ENCODE measurements at regions not wholly inside any gene's neighbourhood (a gene's known extent, or its start where the extent isn't known, plus 50 kb on each side); places are given as distances from the start of the nearest gene placed in this dataset.

- no peak overlapping the region for H3K27ac ChIP-seq
- TF ChIP-seq CTCF (IDR thresholded peaks at IDR 0.05) (0 out of 2 replicates have a peak, but pooled peaks have one; percentile 11), ZFX (IDR thresholded peaks at IDR 0.05; ENCODE audit: borderline replicate concordance) (no peak)
These were observed 70.2 kb downstream of the TENT5A start for GRCh38 chr6:81682235-81682795.

DNA sequence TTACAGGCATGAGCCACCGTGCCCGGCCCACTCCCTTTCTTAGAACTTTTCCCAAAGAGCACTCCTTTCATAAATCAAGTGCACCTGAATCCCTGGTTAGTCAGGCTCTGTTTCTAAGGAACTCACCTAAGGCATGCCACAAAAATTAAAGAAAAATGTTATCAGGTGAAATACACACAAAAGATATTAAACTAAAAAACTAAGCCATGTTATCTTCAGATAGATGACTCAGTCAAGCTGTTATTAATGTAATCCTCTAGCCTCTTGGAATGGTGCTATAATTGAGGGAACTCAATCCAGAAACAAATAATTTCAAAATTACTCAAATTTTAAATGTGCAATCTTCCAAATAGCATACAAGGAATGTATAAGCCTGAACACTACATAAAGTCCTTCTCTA lies 83.0 kb downstream of the TENT5A start:
- TF ChIP-seq ZFX (IDR thresholded peaks at IDR 0.05; ENCODE audit: borderline replicate concordance) (no peak), CTCF (IDR thresholded peaks at IDR 0.05) (no peak)
- no peak overlapping the region for H3K27ac ChIP-seq

GRCh38 chr6:81668615-81669047 lies 83.8 kb downstream of the TENT5A start:
- TF ChIP-seq ZFX (IDR thresholded peaks at IDR 0.05; ENCODE audit: borderline replicate concordance) (no peak), CTCF (IDR thresholded peaks at IDR 0.05) (no peak)

GRCh38 chr6:81666481-81666880 lies 86.0 kb downstream of the TENT5A start:
- H3K27ac ChIP-seq, result no peak overlapping the region
- TF ChIP-seq ZFX (IDR thresholded peaks at IDR 0.05; ENCODE audit: borderline replicate concordance) (no peak), CTCF (IDR thresholded peaks at IDR 0.05) (no peak)

More at GRCh38 chr6:81668615-81669047, 83.8 kb downstream of the TENT5A start:
- H3K27ac ChIP-seq, result no peak overlapping the region

- H3K27ac ChIP-seq, result no peak overlapping the region
- TF ChIP-seq CTCF (IDR thresholded peaks at IDR 0.05), result no peak
- TF ChIP-seq ZFX (IDR thresholded peaks at IDR 0.05; ENCODE audit: borderline replicate concordance), result no peak
These were observed 96.2 kb downstream of the TENT5A start for GRCh38 chr6:81656231-81656630.

DNA sequence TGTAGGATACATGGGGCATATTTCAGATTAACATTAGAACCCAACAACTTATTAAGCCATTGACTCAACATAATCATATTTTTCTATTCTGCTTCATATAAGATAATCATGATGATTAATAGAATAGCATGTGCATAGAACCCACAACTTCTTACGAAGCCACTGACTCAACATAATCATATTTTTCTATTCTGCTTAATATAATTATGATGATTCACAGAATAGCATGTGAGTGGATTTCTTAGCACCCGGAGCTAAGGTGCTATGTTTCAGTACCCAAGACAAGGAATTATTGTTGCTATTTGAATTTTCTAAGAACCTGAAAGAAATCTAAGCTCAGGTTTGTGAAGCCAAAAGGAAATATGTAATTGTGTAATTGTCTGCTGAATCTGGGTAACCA lies 96.8 kb downstream of the TENT5A start:
- TF ChIP-seq CTCF (IDR thresholded peaks at IDR 0.05) (no peak), ZFX (IDR thresholded peaks at IDR 0.05; ENCODE audit: borderline replicate concordance) (no peak)
- no peak overlapping the region for H3K27ac ChIP-seq

GRCh38 chr6:81648502-81648901 lies 104.0 kb downstream of the TENT5A start:
- H3K27ac ChIP-seq, result no peak overlapping the region
- no peak for TF ChIP-seq ZFX (IDR thresholded peaks at IDR 0.05; ENCODE audit: borderline replicate concordance)
- TF ChIP-seq CTCF (IDR thresholded peaks at IDR 0.05), result no peak

Data from 22Rv1 (cell line).